ENCODE measurements at regions not wholly inside any gene's neighbourhood (a gene's known extent, or its start where the extent isn't known, plus 50 kb on each side); places are given as distances from the start of the nearest gene placed in this dataset.

DNA sequence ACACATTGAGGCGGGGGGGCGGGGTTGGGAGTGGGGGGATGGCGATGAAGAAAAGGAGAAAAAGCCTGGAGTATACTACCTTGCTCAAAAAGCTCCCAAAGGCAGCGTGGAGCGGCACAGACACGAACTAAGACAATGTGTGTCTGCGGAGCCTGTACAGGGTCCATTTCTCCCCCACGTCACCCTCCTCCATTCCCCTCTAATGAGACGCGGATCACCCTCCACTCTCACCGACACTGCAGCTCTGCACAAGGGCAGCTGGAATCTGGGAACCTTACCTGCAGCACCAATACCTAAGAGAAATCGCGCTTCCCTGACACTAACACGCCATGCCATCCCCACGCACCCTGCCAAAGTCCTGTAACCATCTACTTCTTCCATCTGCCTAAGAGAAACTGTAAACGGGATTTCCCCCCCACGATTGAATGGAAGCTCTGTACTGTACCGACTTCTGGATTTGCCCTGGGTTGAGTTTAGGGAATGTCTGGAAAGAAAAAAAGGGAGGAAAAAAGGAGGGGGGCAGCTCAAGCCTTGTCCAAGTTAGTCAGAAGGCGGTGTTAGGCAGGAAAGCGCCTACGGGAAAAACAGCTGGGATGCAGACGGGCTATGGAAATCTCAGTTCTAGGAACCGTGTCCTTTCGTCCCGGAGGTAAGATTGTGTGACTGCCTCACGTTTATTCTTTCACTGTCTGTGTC, 125.7 kb upstream of the C11orf58 start:
- Histone ChIP-seq H3K4me1 (ENCODE audit: control insufficient read depth in 3 of 3, insufficient read depth in 3 of 3, low read length in 3 of 3) (peaks cover 20 to 25% (median 24%) of the 10 kb centered on the region in 3 donors), H3K9ac (ENCODE audit: low read depth in 1 of 3, low read length in 3 of 3) (peak overlapping the region; percentile 21 to 88 (median 86)), H3K9me3 (ENCODE audit: control insufficient read depth in 3 of 3, low read length in 3 of 3) (no peaks in the 10 kb centered on the region), H3K27ac (ENCODE audit: low read depth, low read length) (no peak overlapping the region), H3K36me3 (ENCODE audit: control insufficient read depth in 3 of 3, insufficient read depth in 3 of 3, low read length in 3 of 3) (no peaks in the 10 kb centered on the region), H3K27me3 (ENCODE audit: control insufficient read depth in 3 of 3, insufficient read depth in 3 of 3, low read length in 3 of 3) (peaks cover 17 to 28% (median 21%) of the 10 kb centered on the region in 3 donors), H3K4me3 (ENCODE audit: low read length in 3 of 3) (peak overlapping the region; percentile 74 to 81 (median 77))

DNA sequence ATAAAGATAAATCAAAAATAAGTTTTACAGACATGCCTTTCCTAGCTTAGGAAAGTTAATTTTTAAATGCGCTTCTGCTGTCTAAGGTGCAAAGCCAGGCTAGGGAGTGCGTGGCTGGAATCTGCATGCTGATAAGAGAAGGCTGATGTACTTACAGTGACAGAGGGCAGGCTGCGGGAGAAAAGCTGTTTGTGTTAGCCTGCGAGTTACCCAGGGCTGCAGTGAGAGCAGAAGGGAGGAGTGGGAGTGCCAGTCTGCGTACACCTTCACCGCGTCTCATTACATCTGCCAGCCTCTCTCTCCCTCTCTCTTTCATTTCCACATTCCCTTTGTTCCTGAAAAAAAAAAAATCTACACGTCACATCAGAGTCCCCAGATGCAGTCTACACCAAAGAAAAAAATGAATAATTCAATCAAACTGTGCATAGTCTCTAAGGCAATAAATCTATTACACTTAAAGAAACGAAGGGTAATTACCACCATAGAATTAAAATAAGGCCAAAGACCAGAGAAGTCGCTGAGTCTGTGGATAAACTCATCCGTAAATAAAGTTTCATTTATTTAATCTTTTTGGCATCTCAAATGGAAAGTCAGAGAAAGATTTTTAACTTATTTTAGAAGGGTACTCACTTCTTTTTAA, 126.4 kb upstream of the C11orf58 start:
- no peaks in the 10 kb centered on the region for H3K9me3 ChIP-seq (ENCODE audit: control insufficient read depth in 3 of 3, low read length in 3 of 3)
- H3K27ac ChIP-seq (ENCODE audit: low read depth, low read length) = no peak overlapping the region
- H3K36me3 ChIP-seq (ENCODE audit: control insufficient read depth in 3 of 3, insufficient read depth in 3 of 3, low read length in 3 of 3) = no peaks in the 10 kb centered on the region
- peak overlapping the region in 1 of 3 donors; percentile 7 for H3K4me3 ChIP-seq (ENCODE audit: low read length in 3 of 3)
- H3K4me1 ChIP-seq (ENCODE audit: control insufficient read depth in 3 of 3, insufficient read depth in 3 of 3, low read length in 3 of 3) = peaks cover 20 to 31% (median 26%) of the 10 kb centered on the region in 3 donors
- no peak overlapping the region for H3K9ac ChIP-seq (ENCODE audit: low read depth in 1 of 3, low read length in 3 of 3)
- H3K27me3 ChIP-seq (ENCODE audit: control insufficient read depth in 3 of 3, insufficient read depth in 3 of 3, low read length in 3 of 3) = peaks cover 17 to 28% (median 21%) of the 10 kb centered on the region in 3 donors

DNA sequence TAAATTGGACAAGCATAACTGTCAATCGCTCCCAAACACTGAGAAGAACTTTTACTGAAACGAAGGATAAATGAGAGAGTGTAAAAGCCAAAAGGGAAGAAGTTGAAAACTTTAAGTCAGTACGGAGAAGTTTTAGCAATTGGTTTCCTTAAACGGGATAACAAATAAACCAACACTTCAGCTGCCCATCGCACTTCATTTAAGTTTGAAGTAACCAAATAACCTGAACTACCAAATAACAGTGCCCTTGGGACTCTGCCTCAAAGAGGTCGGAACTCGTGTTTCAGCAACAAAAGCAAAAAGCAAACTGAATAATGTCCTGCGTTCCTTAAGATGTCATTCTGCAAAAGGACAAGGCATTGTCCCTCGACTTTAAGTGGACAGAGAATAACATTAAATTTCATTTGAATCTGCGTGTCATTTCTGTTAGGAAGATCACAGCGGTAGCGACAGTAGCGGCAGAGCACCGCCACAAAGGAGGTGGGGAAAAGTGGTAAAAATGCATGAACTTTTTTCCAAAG, 127.0 kb upstream of the C11orf58 start:
- Histone ChIP-seq H3K4me1 (ENCODE audit: control insufficient read depth in 3 of 3, insufficient read depth in 3 of 3, low read length in 3 of 3) (peaks cover 22 to 34% (median 28%) of the 10 kb centered on the region in 3 donors), H3K4me3 (ENCODE audit: low read length in 3 of 3) (no peak overlapping the region), H3K9me3 (ENCODE audit: control insufficient read depth in 3 of 3, low read length in 3 of 3) (no peaks in the 10 kb centered on the region), H3K27ac (ENCODE audit: low read depth, low read length) (no peak overlapping the region), H3K27me3 (ENCODE audit: control insufficient read depth in 3 of 3, insufficient read depth in 3 of 3, low read length in 3 of 3) (peaks cover 17 to 28% (median 21%) of the 10 kb centered on the region in 3 donors), H3K36me3 (ENCODE audit: control insufficient read depth in 3 of 3, insufficient read depth in 3 of 3, low read length in 3 of 3) (no peaks in the 10 kb centered on the region), H3K9ac (ENCODE audit: low read depth in 1 of 3, low read length in 3 of 3) (no peak overlapping the region)

DNA sequence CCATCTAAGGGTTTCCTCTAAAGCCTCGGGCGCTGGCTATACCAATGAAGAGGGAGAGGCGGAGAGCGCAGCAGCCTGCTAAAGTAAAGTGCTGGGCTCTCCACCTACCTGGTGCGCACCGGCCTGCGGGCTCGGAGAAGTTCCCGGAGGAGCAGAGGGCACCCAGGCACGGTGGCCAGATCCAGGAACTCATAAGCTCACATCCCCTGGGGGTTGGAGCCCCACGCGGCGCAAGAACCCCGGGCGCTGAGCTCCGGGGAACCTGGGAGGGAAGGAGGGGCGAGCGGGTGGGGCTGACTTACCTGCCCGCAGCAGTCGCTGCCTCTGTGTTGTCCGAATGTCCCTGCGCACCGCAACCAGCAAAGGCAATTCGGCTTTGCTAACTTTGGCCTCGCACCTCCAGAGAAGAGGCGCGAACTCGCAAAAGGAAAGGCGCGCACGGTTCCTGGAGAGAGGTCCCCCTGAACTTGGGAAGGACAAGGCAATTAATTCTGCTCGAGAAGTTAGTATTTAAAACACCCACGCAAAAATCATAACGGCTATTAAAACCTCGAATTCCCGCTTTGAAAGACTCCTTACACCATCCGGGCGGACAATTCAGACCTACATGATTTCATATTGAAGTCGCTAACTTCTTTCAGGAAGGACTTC, 127.6 kb upstream of the C11orf58 start:
- Histone ChIP-seq H3K4me1 (ENCODE audit: control insufficient read depth in 3 of 3, insufficient read depth in 3 of 3, low read length in 3 of 3) (peaks cover 24 to 35% (median 30%) of the 10 kb centered on the region in 3 donors), H3K27ac (ENCODE audit: low read depth, low read length) (no peak overlapping the region), H3K36me3 (ENCODE audit: control insufficient read depth in 3 of 3, insufficient read depth in 3 of 3, low read length in 3 of 3) (no peaks in the 10 kb centered on the region), H3K9ac (ENCODE audit: low read depth in 1 of 3, low read length in 3 of 3) (no peak overlapping the region), H3K4me3 (ENCODE audit: low read length in 3 of 3) (no peak overlapping the region), H3K9me3 (ENCODE audit: control insufficient read depth in 3 of 3, low read length in 3 of 3) (no peaks in the 10 kb centered on the region), H3K27me3 (ENCODE audit: control insufficient read depth in 3 of 3, insufficient read depth in 3 of 3, low read length in 3 of 3) (peaks cover 17 to 28% (median 21%) of the 10 kb centered on the region in 3 donors)

DNA sequence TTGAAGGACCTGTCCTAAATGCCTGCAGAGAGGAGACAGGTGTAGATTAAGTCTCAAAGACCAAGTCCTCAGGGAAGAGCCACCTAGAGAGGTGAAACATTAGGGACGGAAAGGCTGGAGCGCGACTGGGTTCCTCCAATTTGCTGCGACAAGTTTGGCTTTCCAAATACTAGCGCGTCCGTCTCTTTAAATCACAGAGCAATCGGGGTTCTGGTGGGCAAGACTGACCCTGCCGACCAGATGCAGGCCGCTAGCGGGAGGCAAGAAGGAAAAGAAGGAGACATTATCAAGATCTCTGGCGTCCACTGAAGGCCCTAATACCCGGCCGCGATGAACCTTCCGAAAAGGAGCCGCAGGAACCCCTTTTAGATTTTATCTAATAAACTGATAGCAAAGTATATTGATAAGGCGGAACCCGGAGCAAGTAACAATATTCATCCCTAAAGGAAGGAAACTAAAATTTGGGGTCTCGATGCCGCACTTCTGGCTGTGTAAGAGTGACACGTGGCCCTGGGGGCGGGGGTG, 128.2 kb upstream of the C11orf58 start:
- H3K9me3 ChIP-seq (ENCODE audit: control insufficient read depth in 3 of 3, low read length in 3 of 3) = no peaks in the 10 kb centered on the region
- H3K9ac ChIP-seq (ENCODE audit: low read depth in 1 of 3, low read length in 3 of 3) = no peak overlapping the region
- H3K4me3 ChIP-seq (ENCODE audit: low read length in 3 of 3) = no peak overlapping the region
- no peaks in the 10 kb centered on the region for H3K36me3 ChIP-seq (ENCODE audit: control insufficient read depth in 3 of 3, insufficient read depth in 3 of 3, low read length in 3 of 3)
- no peak overlapping the region for H3K27ac ChIP-seq (ENCODE audit: low read depth, low read length)
- H3K27me3 ChIP-seq (ENCODE audit: control insufficient read depth in 3 of 3, insufficient read depth in 3 of 3, low read length in 3 of 3) = peaks cover 17 to 28% (median 21%) of the 10 kb centered on the region in 3 donors
- peaks cover 24 to 35% (median 30%) of the 10 kb centered on the region in 3 donors for H3K4me1 ChIP-seq (ENCODE audit: control insufficient read depth in 3 of 3, insufficient read depth in 3 of 3, low read length in 3 of 3)

DNA sequence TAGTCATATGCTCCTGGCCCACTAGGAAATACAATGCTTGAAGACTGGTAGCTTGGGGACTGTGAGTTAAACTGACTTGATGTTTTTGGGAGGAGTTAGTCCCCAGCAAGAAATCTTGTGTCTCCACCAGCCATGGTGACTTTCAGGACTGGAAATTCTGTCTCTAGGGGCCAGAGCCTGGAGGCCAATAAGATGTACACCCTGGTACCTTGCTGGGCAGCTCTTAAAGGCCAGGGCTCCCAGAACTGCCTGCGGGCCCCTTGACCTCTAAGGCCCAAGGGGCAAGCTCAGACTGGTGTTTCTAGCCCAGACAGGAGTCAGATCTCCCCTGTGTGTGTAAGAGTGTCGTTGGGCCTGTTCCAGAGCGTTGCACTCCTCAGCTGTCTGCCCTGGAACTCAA, 128.7 kb upstream of the C11orf58 start:
- no peaks in the 10 kb centered on the region for H3K9me3 ChIP-seq (ENCODE audit: control insufficient read depth in 3 of 3, low read length in 3 of 3)
- H3K36me3 ChIP-seq (ENCODE audit: control insufficient read depth in 3 of 3, insufficient read depth in 3 of 3, low read length in 3 of 3) = no peaks in the 10 kb centered on the region
- H3K4me3 ChIP-seq (ENCODE audit: low read length in 3 of 3) = no peak overlapping the region
- no peak overlapping the region for H3K9ac ChIP-seq (ENCODE audit: low read depth in 1 of 3, low read length in 3 of 3)
- H3K27me3 ChIP-seq (ENCODE audit: control insufficient read depth in 3 of 3, insufficient read depth in 3 of 3, low read length in 3 of 3) = peaks cover 17 to 28% (median 21%) of the 10 kb centered on the region in 3 donors
- H3K27ac ChIP-seq (ENCODE audit: low read depth, low read length) = no peak overlapping the region
- peaks cover 24 to 35% (median 30%) of the 10 kb centered on the region in 3 donors for H3K4me1 ChIP-seq (ENCODE audit: control insufficient read depth in 3 of 3, insufficient read depth in 3 of 3, low read length in 3 of 3)

DNA sequence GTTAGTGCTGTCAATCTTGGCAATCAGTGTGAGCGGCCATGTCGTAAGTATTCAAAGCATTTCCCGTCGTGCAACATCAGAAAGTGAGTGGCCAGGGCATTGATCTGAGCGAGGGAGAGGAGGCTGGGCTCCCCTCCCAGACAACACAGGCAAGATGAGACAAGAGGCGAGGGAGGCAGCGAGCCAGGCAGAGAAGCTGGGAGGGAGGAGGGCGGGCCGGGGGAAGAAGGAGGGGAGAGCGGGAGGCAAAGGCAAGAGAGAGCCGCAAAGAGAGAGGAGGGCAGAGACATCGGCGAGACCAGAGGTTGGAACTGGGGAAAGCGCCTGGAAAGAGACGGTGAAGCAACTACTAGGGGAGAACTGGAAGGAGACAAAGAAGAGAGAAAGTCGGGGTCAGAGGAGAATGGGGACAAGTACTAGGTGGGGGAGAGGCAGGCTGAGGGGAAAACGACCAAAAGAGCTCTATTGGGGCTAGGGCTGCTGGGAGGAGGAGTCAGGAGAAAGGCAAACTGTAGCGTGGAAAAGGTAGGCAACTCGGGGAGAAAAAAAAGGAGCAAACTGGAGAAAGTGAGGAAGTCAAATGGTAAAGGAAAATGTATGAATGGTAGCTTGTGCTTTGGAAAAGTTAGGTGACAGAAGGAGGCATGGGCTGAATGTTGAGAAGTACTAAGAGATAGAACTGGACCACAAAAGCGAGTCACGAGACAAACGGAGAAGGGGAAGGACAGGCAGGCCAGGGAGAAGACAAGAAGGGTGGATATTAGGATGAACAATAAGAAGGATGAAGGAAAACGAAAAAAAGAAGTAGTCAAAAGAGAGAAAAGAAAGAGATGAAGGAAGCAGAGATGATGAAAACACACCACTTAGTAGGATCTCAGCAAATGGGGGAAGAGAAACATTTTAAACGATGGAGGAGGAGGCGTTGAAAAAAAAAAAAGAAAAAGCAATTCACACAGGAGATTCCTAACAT, 130.5 kb upstream of the C11orf58 start:
- Histone ChIP-seq H3K9me3 (ENCODE audit: control insufficient read depth in 3 of 3, low read length in 3 of 3) (no peaks in the 10 kb centered on the region), H3K27ac (ENCODE audit: low read depth, low read length) (peak overlapping the region; percentile 99), H3K4me3 (ENCODE audit: low read length in 3 of 3) (peak overlapping the region; percentile 83 to 98 (median 93)), H3K27me3 (ENCODE audit: control insufficient read depth in 3 of 3, insufficient read depth in 3 of 3, low read length in 3 of 3) (peaks cover 16 to 27% (median 21%) of the 10 kb centered on the region in 3 donors), H3K36me3 (ENCODE audit: control insufficient read depth in 3 of 3, insufficient read depth in 3 of 3, low read length in 3 of 3) (no peaks in the 10 kb centered on the region), H3K9ac (ENCODE audit: low read depth in 1 of 3, low read length in 3 of 3) (peak overlapping the region; percentile 89 to 99 (median 98)), H3K4me1 (ENCODE audit: control insufficient read depth in 3 of 3, insufficient read depth in 3 of 3, low read length in 3 of 3) (peaks cover 23 to 26% (median 24%) of the 10 kb centered on the region in 3 donors)

DNA sequence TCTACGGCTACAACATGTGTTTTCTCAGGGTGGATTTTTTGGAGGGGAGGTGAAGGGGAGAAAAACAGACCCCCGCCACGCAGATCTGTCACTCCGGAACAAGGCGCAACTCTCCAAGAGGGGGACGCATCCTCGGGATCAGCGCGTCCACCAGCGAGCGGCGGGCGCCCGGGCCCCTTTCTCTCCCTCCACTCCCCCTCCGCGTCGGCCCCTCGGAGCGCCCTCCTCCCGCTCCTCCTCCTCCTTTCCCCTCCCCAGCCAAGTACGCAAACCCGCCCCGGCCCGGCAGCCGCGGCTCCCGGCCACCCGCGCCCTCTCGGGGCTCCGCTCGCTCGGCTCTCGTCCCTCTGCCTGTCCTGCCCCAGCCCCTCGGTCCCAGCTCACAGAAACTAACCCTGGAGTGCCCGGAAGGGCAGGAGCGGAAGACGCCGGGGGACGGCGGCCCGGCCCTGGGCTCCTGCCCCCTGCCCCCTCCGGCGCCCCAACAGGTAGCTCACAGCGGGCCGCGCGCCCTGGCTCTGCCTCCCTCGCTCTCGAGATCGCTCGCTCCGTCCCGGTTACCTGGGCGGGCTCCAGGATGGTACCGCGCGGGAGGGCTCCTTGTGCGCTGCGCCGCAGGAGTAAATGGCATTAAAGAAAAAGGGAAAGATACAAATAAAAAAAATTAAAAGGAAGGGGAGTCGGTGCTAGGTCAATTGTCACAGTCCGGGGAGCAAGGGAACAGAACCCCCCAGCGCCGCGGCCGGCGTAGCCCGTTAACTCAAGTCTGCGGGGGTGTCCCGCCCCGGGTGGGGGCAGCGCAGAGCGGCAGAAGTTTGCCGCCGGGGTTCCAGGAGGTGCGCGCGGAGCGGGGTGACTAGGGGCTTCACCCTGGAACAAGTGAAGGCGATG, 131.4 kb upstream of the C11orf58 start:
- Histone ChIP-seq H3K27ac (ENCODE audit: low read depth, low read length) (peak overlapping the region; percentile 99), H3K4me1 (ENCODE audit: control insufficient read depth in 3 of 3, insufficient read depth in 3 of 3, low read length in 3 of 3) (peaks cover 18 to 30% (median 26%) of the 10 kb centered on the region in 3 donors), H3K9ac (ENCODE audit: low read depth in 1 of 3, low read length in 3 of 3) (peak overlapping the region; percentile 93 to 99 (median 98)), H3K27me3 (ENCODE audit: control insufficient read depth in 3 of 3, insufficient read depth in 3 of 3, low read length in 3 of 3) (peaks cover 10 to 19% (median 13%) of the 10 kb centered on the region in 3 donors), H3K4me3 (ENCODE audit: low read length in 3 of 3) (peak overlapping the region; percentile 83 to 98 (median 93)), H3K9me3 (ENCODE audit: control insufficient read depth in 3 of 3, low read length in 3 of 3) (no peaks in the 10 kb centered on the region), H3K36me3 (ENCODE audit: control insufficient read depth in 3 of 3, insufficient read depth in 3 of 3, low read length in 3 of 3) (no peaks in the 10 kb centered on the region)
